Psoas muscle (tissue), 7 donors: ENCODE measurements at regions not wholly inside any gene's neighbourhood (a gene's known extent, or its start where the extent isn't known, plus 50 kb on each side); places are given as distances from the start of the nearest gene placed in this dataset.

Experiments used
- ATAC-seq, 4 donors: fragments of 200-7000 bp; cut with Tn5 transposase; one replicate each; pipeline ENCODE4 v1.9.1; 2020; ENCODE audit warnings: moderate library complexity in 3 of 4, mild to moderate bottlenecking in 2 of 4
- DNase-seq, 2 donors: peaks; one replicate each; pipeline ENCODE4 v3.0.0-alpha.2; 2020
- H3K27ac ChIP-seq: fragments of 200-600 bp; one replicate; pipeline ENCODE4 v1.8.0; 2022
- H3K27me3 ChIP-seq, 3 donors: fragments of 200-600 bp in 1 of 3; one replicate each; pipeline versions ENCODE4 v1.6.1 to v1.8.0; 2013 to 2022; ENCODE audit warnings: low read length in 2 of 3, mild to moderate bottlenecking in 2 of 3, moderate library complexity in 1 of 3; ENCODE audit not compliant: insufficient read depth in 3 of 3
- H3K36me3 ChIP-seq, 2 donors: fragments of 200-600 bp in 1 of 2; one replicate each; pipeline versions ENCODE4 v1.6.1 to v1.8.0; 2013 to 2022; ENCODE audit warnings: low read depth in 1 of 2, mild to moderate bottlenecking in 1 of 2, moderate library complexity in 1 of 2; ENCODE audit not compliant: insufficient read depth in 1 of 2
- H3K4me1 ChIP-seq: fragments of 200-600 bp; one replicate; pipeline ENCODE4 v1.8.0; 2022
- H3K4me3 ChIP-seq: fragments of 200-600 bp; one replicate; pipeline ENCODE4 v1.8.0; 2022; ENCODE audit warnings: mild to moderate bottlenecking
- H3K9me3 ChIP-seq: fragments of 200-600 bp; one replicate; pipeline ENCODE4 v1.8.0; 2022
- CTCF ChIP-seq: fragments of 200-600 bp; IDR thresholded peaks from one replicate; pipeline ENCODE4 v1.8.0; 2022; ENCODE audit warnings: antibody characterized with exemption
- WGBS, 3 donors: extraction: QIAGEN DNeasy Blood & Tissue Kit; methylation state at CpG; one replicate each; pipeline versions ENCODE4 v1.1.6 to v1.1.7; 2013; 5-methylcytosine and 5-hydroxymethylcytosine counted together
- intact Hi-C, 2 donors: fragments of 100-400 bp; cut with DNase I; formaldehyde crosslinking; loops; one replicate each; pipeline versions ENCODE4 v1.11.0 to v1.14.2; 2022
- donor health status: healthy with polysubstance abuse.
- donor health status: DM: no; HTN: no; CAD: no; lungs with moderate emphysema.
- donor health status: Bipolar disorder and iron deficiency.
- donor health status: healthy.
- donor health status: DM: yes; HTN: yes; CAD: no.
- donor health status: DM: no; HTN: no; CAD: no.
- donor health status: DM: yes; HTN: yes; CAD: no.

GRCh38 chr2:238996331-238997136, 148.6 kb downstream of the TWIST2 start:
- WGBS, 3 donors, result 82% methylated on average over 21 of the region's 21 CpGs
- Histone ChIP-seq H3K4me3 (no peak overlapping the region), H3K27me3 (peaks cover 0 to 12% (median 3%) of the 10 kb centered on the region in 3 donors), H3K36me3 (no peaks in the 10 kb centered on the region), H3K27ac (no peak overlapping the region), H3K4me1 (no peaks in the 10 kb centered on the region), H3K9me3 (peaks cover 20% of the 10 kb centered on the region)
- no peak for TF ChIP-seq CTCF
- intact Hi-C loops, result no loop called here
- ATAC-seq (no peak), DNase-seq (no peak)

GRCh38 chr2:238997137-238997390, 149.2 kb downstream of the TWIST2 start:
- Histone ChIP-seq H3K27me3 (peaks cover 0 to 18% (median 3%) of the 10 kb centered on the region in 3 donors), H3K4me1 (no peaks in the 10 kb centered on the region), H3K9me3 (peaks cover 20% of the 10 kb centered on the region), H3K36me3 (no peaks in the 10 kb centered on the region), H3K4me3 (no peak overlapping the region), H3K27ac (no peak overlapping the region)
- intact Hi-C loops, result no loop called here
- DNase-seq (no peak), ATAC-seq (no peak)
- no peak for TF ChIP-seq CTCF
- WGBS, 3 donors, result 68 to 72% (median 70%) methylated on average over 10 of the region's 10 CpGs

- no peaks in the 10 kb centered on the region for H3K36me3 ChIP-seq
- no peaks in the 10 kb centered on the region for H3K4me1 ChIP-seq
- peaks cover 20% of the 10 kb centered on the region for H3K9me3 ChIP-seq
- no peak for ATAC-seq
- H3K27me3 ChIP-seq, result peaks cover 0 to 24% (median 3%) of the 10 kb centered on the region in 3 donors
- TF ChIP-seq CTCF, result no peak
- H3K27ac ChIP-seq, result no peak overlapping the region
- intact Hi-C loops, result no loop called here
- DNase-seq, result no peak
- WGBS, 3 donors, result 73 to 78% (median 76%) methylated on average over 10 of the region's 10 CpGs
- H3K4me3 ChIP-seq, result no peak overlapping the region
These were observed 149.8 kb downstream of the TWIST2 start for GRCh38 chr2:238997684-238998083.
